Caco-2 (cell line): ENCODE measurements at regions not wholly inside any gene's neighbourhood (a gene's known extent, or its start where the extent isn't known, plus 50 kb on each side); places are given as distances from the start of the nearest gene placed in this dataset.

Source experiments
- BruUV-seq: library from RNA; stranded (reverse); fragments of 400-500 nt; replicated peaks from 2 replicates; lab custom pipeline; 2021; lab: Mats Ljungman, UMichigan
- CTCF ChIA-PET: fragments of 300-600 bp; sonication (Branson Sonifier 250); formaldehyde crosslinking; loops from one replicate; lab custom pipeline; 2022; ENCODE audit warnings: antibody characterized with exemption; lab: Charles Lee
- POLR2A ChIA-PET: fragments of 300-600 bp; sonication (Branson Sonifier 250); formaldehyde crosslinking; loops from one replicate; lab custom pipeline; 2022; ENCODE audit warnings: antibody characterized with exemption; lab: Charles Lee
- DNase-seq, 2 experiments: peaks; one replicate each; pipeline versions ENCODE4 v3.0.0 to v3.0.0-alpha.2; 2020 to 2022
- H3K27me3 ChIP-seq: replicated peaks from 2 replicates; pipeline ENCODE4 v1.6.0; 2011; ENCODE audit warnings: low read length; ENCODE audit not compliant: control insufficient read depth, insufficient read depth
- H3K36me3 ChIP-seq: 2 replicates; pipeline ENCODE4 v1.5.1; 2011; ENCODE audit warnings: low read length; ENCODE audit not compliant: control insufficient read depth, insufficient read depth
- H3K4me1 ChIP-seq: fragments of 250-450 bp; sonication (Bioruptor Pico); 2 replicates; pipeline ENCODE4 v1.5.1; 2020; ENCODE audit warnings: mild to moderate bottlenecking
- H3K4me3 ChIP-seq: 2 replicates; pipeline ENCODE4 v1.5.1; 2011; ENCODE audit warnings: low read depth, mild to moderate bottlenecking, control low read depth, low read length
- H3K9me3 ChIP-seq: fragments of 250-450 bp; sonication (Bioruptor Pico); 2 replicates; pipeline ENCODE4 v1.5.1; 2020; ENCODE audit warnings: mild to moderate bottlenecking, moderate library complexity
- H3K27ac Mint-ChIP-seq: one replicate; pipeline ENCODE4 v1.8.0; 2022; ENCODE audit warnings: mixed read lengths; ENCODE audit not compliant: unreplicated experiment
- H3K27me3 Mint-ChIP-seq: one replicate; pipeline ENCODE4 v1.8.0; 2022; ENCODE audit warnings: mixed read lengths; ENCODE audit not compliant: insufficient read depth, unreplicated experiment
- H3K36me3 Mint-ChIP-seq: one replicate; pipeline ENCODE4 v1.8.0; 2022; ENCODE audit warnings: mild to moderate bottlenecking, mixed read lengths; ENCODE audit not compliant: insufficient read depth, unreplicated experiment
- H3K4me1 Mint-ChIP-seq: one replicate; pipeline ENCODE4 v1.8.0; 2022; ENCODE audit warnings: low read depth, mixed read lengths; ENCODE audit not compliant: unreplicated experiment
- H3K4me3 Mint-ChIP-seq: one replicate; pipeline ENCODE4 v1.8.0; 2022; ENCODE audit warnings: mild to moderate bottlenecking, moderate library complexity, mixed read lengths; ENCODE audit not compliant: unreplicated experiment
- H3K9me3 Mint-ChIP-seq: one replicate; pipeline ENCODE4 v1.8.0; 2022; ENCODE audit warnings: mixed read lengths; ENCODE audit not compliant: unreplicated experiment
- intact Hi-C: fragments of 100-400 bp; cut with micrococcal nuclease; formaldehyde crosslinking; loops from one replicate; pipeline ENCODE4 v1.10.0; 2022; ENCODE audit not compliant: unreplicated experiment
- TF ChIP-seq, protein P1 (sequence below), 2 experiments: fragments of 200-600 bp in 1 of 2; IDR thresholded peaks; 1 replicate in 1 of 2; 2 replicates in 1 of 2; pipeline versions ENCODE4 v1.5.1 to v1.8.0; 2011 to 2022; ENCODE audit warnings: antibody characterized with exemption in 1 of 2, control low read depth in 1 of 2, inconsistent platforms in 1 of 2, low read depth in 1 of 2, low read length in 1 of 2, mild to moderate bottlenecking in 1 of 2, moderate library complexity in 1 of 2; ENCODE audit not compliant: insufficient read depth in 1 of 2, severe bottlenecking in 1 of 2, unreplicated experiment in 1 of 2

DNA sequence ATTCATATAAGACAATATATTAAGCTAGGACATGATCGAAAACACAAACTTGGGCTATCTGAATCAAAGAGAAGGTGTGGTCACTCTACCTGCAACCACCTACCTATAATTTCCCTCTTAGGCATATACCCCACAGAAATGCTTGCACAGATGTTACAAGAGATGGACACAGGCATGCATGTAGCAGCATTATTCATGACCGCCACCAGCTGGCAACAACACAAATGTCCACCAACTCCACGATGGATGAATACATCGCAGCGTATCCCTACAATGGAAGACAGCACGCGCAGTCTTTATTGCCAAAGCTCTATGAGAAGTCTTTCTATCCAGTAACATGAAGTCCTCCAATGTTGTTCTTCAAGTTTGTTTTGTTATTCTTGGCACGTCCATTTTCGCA lies 90.8 kb downstream of the ARL4C start:
- H3K4me1 ChIP-seq: peaks cover 30% of the 10 kb centered on the region

DNA sequence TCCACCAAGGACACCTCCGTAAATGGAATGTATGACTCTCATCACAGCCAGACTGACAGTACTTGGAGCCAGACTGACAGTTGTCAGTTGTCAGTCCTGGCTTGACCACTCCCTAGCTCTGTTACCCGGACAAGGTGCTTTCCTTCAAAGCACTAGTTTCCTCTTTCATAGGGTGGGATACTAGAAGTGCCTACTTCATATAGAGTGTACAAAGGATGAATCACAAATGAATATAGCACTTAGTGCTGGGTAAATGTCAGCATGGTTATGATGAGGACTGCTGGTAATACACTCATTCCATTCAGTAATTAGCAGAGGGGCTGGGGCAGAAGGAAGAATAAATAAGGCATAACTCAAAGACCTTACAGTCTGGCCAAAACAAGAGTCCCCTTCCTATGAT lies 91.4 kb downstream of the ARL4C start:
- TF ChIP-seq, protein P1, sequence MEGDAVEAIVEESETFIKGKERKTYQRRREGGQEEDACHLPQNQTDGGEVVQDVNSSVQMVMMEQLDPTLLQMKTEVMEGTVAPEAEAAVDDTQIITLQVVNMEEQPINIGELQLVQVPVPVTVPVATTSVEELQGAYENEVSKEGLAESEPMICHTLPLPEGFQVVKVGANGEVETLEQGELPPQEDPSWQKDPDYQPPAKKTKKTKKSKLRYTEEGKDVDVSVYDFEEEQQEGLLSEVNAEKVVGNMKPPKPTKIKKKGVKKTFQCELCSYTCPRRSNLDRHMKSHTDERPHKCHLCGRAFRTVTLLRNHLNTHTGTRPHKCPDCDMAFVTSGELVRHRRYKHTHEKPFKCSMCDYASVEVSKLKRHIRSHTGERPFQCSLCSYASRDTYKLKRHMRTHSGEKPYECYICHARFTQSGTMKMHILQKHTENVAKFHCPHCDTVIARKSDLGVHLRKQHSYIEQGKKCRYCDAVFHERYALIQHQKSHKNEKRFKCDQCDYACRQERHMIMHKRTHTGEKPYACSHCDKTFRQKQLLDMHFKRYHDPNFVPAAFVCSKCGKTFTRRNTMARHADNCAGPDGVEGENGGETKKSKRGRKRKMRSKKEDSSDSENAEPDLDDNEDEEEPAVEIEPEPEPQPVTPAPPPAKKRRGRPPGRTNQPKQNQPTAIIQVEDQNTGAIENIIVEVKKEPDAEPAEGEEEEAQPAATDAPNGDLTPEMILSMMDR (IDR thresholded peaks at IDR 0.05; ENCODE audit: insufficient read depth in 1 of 2, low read depth in 1 of 2, low read length in 1 of 2, severe bottlenecking in 1 of 2, unreplicated experiment in 1 of 2): no peak
- no peaks in the 10 kb centered on the region for H3K36me3 ChIP-seq
- Mint-ChIP-seq H3K9me3 (no peaks in the 10 kb centered on the region), H3K27ac (peak overlapping the region; percentile 48), H3K36me3 (peaks cover 5% of the 10 kb centered on the region), H3K4me1 (peaks cover 22% of the 10 kb centered on the region), H3K27me3 (no peaks in the 10 kb centered on the region), H3K4me3 (no peak overlapping the region)
- no peaks in the 10 kb centered on the region for H3K27me3 ChIP-seq
- peaks cover 25% of the 10 kb centered on the region for H3K4me1 ChIP-seq
- H3K4me3 ChIP-seq: no peak overlapping the region
- H3K9me3 ChIP-seq: no peaks in the 10 kb centered on the region
- no TSS peak for BruUV-seq
- ChIA-PET CTCF (interaction anchor here (0.6 kb wide), 2 partner anchors 74 to 79 kb away, joined by 5 to 7 read pairs; no protein-coding TSS in a partner anchor), POLR2A (no interaction called here)
- intact Hi-C loops: loop anchor here (5.0 kb wide), 1 partner anchor 113 kb away; no protein-coding TSS in a partner anchor
- no peak for DNase-seq

More for the DNA sequence above, 90.8 kb downstream of the ARL4C start:
- TF ChIP-seq, protein P1 (IDR thresholded peaks at IDR 0.05; ENCODE audit: insufficient read depth in 1 of 2, low read depth in 1 of 2, low read length in 1 of 2, severe bottlenecking in 1 of 2, unreplicated experiment in 1 of 2): peak in 1 of 2 experiments; percentile 15
- H3K4me3 ChIP-seq: no peak overlapping the region
- H3K36me3 ChIP-seq: no peaks in the 10 kb centered on the region
- intact Hi-C loops: loop anchor here (1.0 to 5.0 kb wide), 3 partner anchors 114 to 429 kb away; no protein-coding TSS in a partner anchor
- no peaks in the 10 kb centered on the region for H3K9me3 ChIP-seq
- H3K36me3 Mint-ChIP-seq: peaks cover 8% of the 10 kb centered on the region
- POLR2A ChIA-PET: no interaction called here
- no peaks in the 10 kb centered on the region for H3K9me3 Mint-ChIP-seq
- BruUV-seq: no TSS peak
- H3K27me3 ChIP-seq: no peaks in the 10 kb centered on the region
- H3K4me1 Mint-ChIP-seq: peaks cover 28% of the 10 kb centered on the region
- DNase-seq: peak; percentile 42 to 46
- H3K27ac Mint-ChIP-seq: no peak overlapping the region
- CTCF ChIA-PET: interaction anchor here (0.5 to 0.6 kb wide), 2 partner anchors 27 to 79 kb away, joined by 4 to 7 read pairs; no protein-coding TSS in a partner anchor
- no peaks in the 10 kb centered on the region for H3K27me3 Mint-ChIP-seq
- no peak overlapping the region for H3K4me3 Mint-ChIP-seq

DNA sequence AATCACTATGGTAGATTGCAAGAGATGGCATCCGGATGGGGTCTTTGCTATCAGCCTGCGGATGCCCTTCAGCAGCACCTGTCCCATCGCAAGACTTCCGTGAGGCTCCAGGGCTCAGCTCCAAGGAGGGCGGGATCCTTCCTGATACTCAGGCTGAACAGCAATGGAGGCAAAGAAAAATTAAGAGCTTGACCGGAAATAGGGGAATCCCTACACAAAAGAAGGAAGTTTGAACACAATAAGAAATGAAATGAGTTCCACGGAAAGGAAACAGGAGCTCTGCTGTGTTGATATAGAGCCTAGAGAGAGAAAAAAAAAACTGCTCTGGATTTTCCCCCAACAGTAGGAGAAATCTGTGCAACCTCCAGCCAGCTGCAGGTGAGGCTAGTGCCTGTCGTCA lies 91.9 kb downstream of the ARL4C start:
- POLR2A ChIA-PET: no interaction called here
- TF ChIP-seq, protein P1 (IDR thresholded peaks at IDR 0.05; ENCODE audit: insufficient read depth in 1 of 2, low read depth in 1 of 2, low read length in 1 of 2, severe bottlenecking in 1 of 2, unreplicated experiment in 1 of 2): no peak
- DNase-seq: no peak
- BruUV-seq: no TSS peak
- peak overlapping the region; percentile 48 for H3K27ac Mint-ChIP-seq
- peaks cover 20% of the 10 kb centered on the region for H3K4me1 ChIP-seq
- no peaks in the 10 kb centered on the region for H3K27me3 Mint-ChIP-seq
- H3K4me1 Mint-ChIP-seq: peaks cover 17% of the 10 kb centered on the region
- no peaks in the 10 kb centered on the region for H3K27me3 ChIP-seq
- intact Hi-C loops: loop anchor here (5.0 kb wide), 1 partner anchor 113 kb away; no protein-coding TSS in a partner anchor
- no peak overlapping the region for H3K4me3 Mint-ChIP-seq
- CTCF ChIA-PET: interaction anchor here (0.6 kb wide), 1 partner anchor 74 kb away, joined by 5 read pairs; no protein-coding TSS in a partner anchor
- H3K9me3 Mint-ChIP-seq: no peaks in the 10 kb centered on the region
- no peaks in the 10 kb centered on the region for H3K9me3 ChIP-seq
- peaks cover under 1% of the 10 kb centered on the region for H3K36me3 Mint-ChIP-seq
- H3K36me3 ChIP-seq: no peaks in the 10 kb centered on the region
- H3K4me3 ChIP-seq: no peak overlapping the region
